GM23338 (cell line): ENCODE measurements at regions not wholly inside any gene's neighbourhood (a gene's known extent, or its start where the extent isn't known, plus 50 kb on each side); places are given as distances from the start of the nearest gene placed in this dataset.

ENCODE experiments used
- ATAC-seq: fragments of 200-7000 bp; cut with Tn5 transposase; 3 replicates; pipeline ENCODE4 v1.9.1; 2020
- DNase-seq: peaks from one replicate; pipeline ENCODE4 v3.0.0-alpha.2; 2015; ENCODE audit warnings: low spot score
- H2AFZ ChIP-seq: fragments of 200-600 bp; sonication (generic); 2 replicates; pipeline ENCODE4 v1.8.0; 2016; ENCODE audit warnings: antibody characterized with exemption, mild to moderate bottlenecking, moderate library complexity
- H3F3A ChIP-seq: fragments of 200-600 bp; sonication (generic); replicated peaks from 2 replicates; pipeline ENCODE4 v1.8.0; 2017; ENCODE audit warnings: antibody characterized with exemption, mixed run types, low read depth
- H3K27ac ChIP-seq: fragments of 200-600 bp; sonication (generic); 2 replicates; pipeline ENCODE4 v1.6.1; 2016; ENCODE audit warnings: low read depth
- H3K27me3 ChIP-seq: fragments of 200-600 bp; sonication (generic); 2 replicates; pipeline ENCODE4 v1.8.0; 2016; ENCODE audit warnings: mild to moderate bottlenecking, mixed run types, moderate library complexity; ENCODE audit not compliant: insufficient read depth
- H3K36me3 ChIP-seq: fragments of 200-600 bp; sonication (generic); 2 replicates; pipeline ENCODE4 v1.8.0; 2016; ENCODE audit warnings: mild to moderate bottlenecking; ENCODE audit not compliant: insufficient read depth
- H3K4me1 ChIP-seq: fragments of 200-600 bp; sonication (generic); 2 replicates; pipeline ENCODE4 v1.8.0; 2016; ENCODE audit warnings: mild to moderate bottlenecking, moderate library complexity; ENCODE audit not compliant: insufficient read depth
- H3K4me2 ChIP-seq: fragments of 200-600 bp; sonication (generic); 2 replicates; pipeline ENCODE4 v1.7.1; 2017; ENCODE audit warnings: mixed run types
- H3K4me3 ChIP-seq: fragments of 200-600 bp; sonication (generic); 2 replicates; pipeline ENCODE4 v1.6.1; 2016; ENCODE audit warnings: mixed run types
- H3K79me2 ChIP-seq: fragments of 200-600 bp; sonication (generic); replicated peaks from 2 replicates; pipeline ENCODE4 v1.8.0; 2017; ENCODE audit warnings: mild to moderate bottlenecking; ENCODE audit not compliant: insufficient read depth
- H3K9me2 ChIP-seq: fragments of 200-600 bp; sonication (generic); 2 replicates; pipeline ENCODE4 v1.8.0; 2017; ENCODE audit not compliant: insufficient read depth
- H4K20me1 ChIP-seq: fragments of 200-600 bp; sonication (generic); replicated peaks from 2 replicates; pipeline ENCODE4 v1.8.0; 2017; ENCODE audit warnings: mild to moderate bottlenecking; ENCODE audit not compliant: insufficient read depth
- H3K27ac Mint-ChIP-seq: 2 replicates; pipeline ENCODE4 v1.8.0; 2020; ENCODE audit warnings: inconsistent platforms, mild to moderate bottlenecking, moderate library complexity, mixed read lengths
- H3K27me3 Mint-ChIP-seq: 3 replicates; pipeline ENCODE4 v1.8.0; 2022; ENCODE audit warnings: low read depth, mild to moderate bottlenecking, moderate library complexity, mixed read lengths, inconsistent platforms; ENCODE audit not compliant: insufficient read depth, poor library complexity
- H3K36me3 Mint-ChIP-seq: 3 replicates; pipeline ENCODE4 v1.8.0; 2021; ENCODE audit warnings: low read depth, mild to moderate bottlenecking, inconsistent platforms, moderate library complexity, mixed read lengths
- H3K4me1 Mint-ChIP-seq: 3 replicates; pipeline ENCODE4 v1.8.0; 2020; ENCODE audit warnings: mild to moderate bottlenecking, inconsistent platforms, mixed read lengths
- H3K4me3 Mint-ChIP-seq: 3 replicates; pipeline ENCODE4 v1.8.0; 2021; ENCODE audit warnings: moderate library complexity, mild to moderate bottlenecking, inconsistent platforms, mixed read lengths
- H3K9me3 Mint-ChIP-seq: 3 replicates; pipeline ENCODE4 v1.8.0; 2020; ENCODE audit warnings: moderate library complexity, mild to moderate bottlenecking, inconsistent platforms, mixed read lengths
- CREB1 ChIP-seq: fragments of 250-450 bp; sonication (Bioruptor Pico); IDR thresholded peaks from 2 replicates; pipeline ENCODE4 v1.5.0; 2020; ENCODE audit warnings: low read depth, mild to moderate bottlenecking, moderate library complexity
- EZH2 ChIP-seq: fragments of 200-600 bp; sonication (generic); IDR thresholded peaks from one replicate; pipeline ENCODE4 v1.8.0; 2017; ENCODE audit warnings: antibody characterized with exemption, mild to moderate bottlenecking, low read depth; ENCODE audit not compliant: unreplicated experiment
- EZH2phosphoT487 ChIP-seq: fragments of 200-600 bp; sonication (generic); IDR thresholded peaks from one replicate; pipeline ENCODE4 v1.8.1; 2018; ENCODE audit warnings: antibody characterized with exemption; ENCODE audit not compliant: unreplicated experiment
- POLR2AphosphoS5 ChIP-seq: IDR thresholded peaks from 2 replicates; pipeline ENCODE4 v1.6.1; 2016; ENCODE audit warnings: antibody characterized with exemption, low read depth
- ZNF114 ChIP-seq: fragments of 250-450 bp; sonication (Bioruptor Pico); IDR thresholded peaks from 2 replicates; pipeline ENCODE4 v1.5.0; 2020; ENCODE audit warnings: mild to moderate bottlenecking, moderate library complexity
- TF ChIP-seq, protein P1 (sequence below): fragments of 250-450 bp; sonication (Bioruptor Pico); IDR thresholded peaks from 2 replicates; pipeline ENCODE4 v1.5.0; 2020; ENCODE audit warnings: mild to moderate bottlenecking, moderate library complexity
- TF ChIP-seq, protein P2 (sequence below): IDR thresholded peaks from one replicate; pipeline ENCODE4 v1.6.1; 2018; ENCODE audit warnings: antibody characterized with exemption; ENCODE audit not compliant: unreplicated experiment

DNA sequence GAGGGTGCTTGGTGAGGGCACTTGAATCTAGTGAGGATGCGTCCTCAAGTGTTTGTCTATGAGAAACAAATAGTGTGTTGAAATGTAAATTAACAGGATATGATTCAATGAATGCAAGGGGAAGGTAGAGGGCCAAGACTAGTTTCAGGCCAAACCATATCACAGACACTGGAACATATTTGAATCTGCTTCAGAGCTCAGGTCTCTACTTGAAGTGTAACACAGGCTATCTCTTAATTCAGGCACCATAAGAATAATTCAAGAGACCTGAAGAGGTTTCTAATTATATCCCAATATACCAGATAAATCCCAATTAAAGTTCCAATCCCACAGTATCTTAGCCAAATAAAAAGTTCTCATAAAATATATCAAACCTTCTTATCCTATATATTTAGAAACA is 146.5 kb upstream of the INTU start (continued):
- TF ChIP-seq, protein P1, sequence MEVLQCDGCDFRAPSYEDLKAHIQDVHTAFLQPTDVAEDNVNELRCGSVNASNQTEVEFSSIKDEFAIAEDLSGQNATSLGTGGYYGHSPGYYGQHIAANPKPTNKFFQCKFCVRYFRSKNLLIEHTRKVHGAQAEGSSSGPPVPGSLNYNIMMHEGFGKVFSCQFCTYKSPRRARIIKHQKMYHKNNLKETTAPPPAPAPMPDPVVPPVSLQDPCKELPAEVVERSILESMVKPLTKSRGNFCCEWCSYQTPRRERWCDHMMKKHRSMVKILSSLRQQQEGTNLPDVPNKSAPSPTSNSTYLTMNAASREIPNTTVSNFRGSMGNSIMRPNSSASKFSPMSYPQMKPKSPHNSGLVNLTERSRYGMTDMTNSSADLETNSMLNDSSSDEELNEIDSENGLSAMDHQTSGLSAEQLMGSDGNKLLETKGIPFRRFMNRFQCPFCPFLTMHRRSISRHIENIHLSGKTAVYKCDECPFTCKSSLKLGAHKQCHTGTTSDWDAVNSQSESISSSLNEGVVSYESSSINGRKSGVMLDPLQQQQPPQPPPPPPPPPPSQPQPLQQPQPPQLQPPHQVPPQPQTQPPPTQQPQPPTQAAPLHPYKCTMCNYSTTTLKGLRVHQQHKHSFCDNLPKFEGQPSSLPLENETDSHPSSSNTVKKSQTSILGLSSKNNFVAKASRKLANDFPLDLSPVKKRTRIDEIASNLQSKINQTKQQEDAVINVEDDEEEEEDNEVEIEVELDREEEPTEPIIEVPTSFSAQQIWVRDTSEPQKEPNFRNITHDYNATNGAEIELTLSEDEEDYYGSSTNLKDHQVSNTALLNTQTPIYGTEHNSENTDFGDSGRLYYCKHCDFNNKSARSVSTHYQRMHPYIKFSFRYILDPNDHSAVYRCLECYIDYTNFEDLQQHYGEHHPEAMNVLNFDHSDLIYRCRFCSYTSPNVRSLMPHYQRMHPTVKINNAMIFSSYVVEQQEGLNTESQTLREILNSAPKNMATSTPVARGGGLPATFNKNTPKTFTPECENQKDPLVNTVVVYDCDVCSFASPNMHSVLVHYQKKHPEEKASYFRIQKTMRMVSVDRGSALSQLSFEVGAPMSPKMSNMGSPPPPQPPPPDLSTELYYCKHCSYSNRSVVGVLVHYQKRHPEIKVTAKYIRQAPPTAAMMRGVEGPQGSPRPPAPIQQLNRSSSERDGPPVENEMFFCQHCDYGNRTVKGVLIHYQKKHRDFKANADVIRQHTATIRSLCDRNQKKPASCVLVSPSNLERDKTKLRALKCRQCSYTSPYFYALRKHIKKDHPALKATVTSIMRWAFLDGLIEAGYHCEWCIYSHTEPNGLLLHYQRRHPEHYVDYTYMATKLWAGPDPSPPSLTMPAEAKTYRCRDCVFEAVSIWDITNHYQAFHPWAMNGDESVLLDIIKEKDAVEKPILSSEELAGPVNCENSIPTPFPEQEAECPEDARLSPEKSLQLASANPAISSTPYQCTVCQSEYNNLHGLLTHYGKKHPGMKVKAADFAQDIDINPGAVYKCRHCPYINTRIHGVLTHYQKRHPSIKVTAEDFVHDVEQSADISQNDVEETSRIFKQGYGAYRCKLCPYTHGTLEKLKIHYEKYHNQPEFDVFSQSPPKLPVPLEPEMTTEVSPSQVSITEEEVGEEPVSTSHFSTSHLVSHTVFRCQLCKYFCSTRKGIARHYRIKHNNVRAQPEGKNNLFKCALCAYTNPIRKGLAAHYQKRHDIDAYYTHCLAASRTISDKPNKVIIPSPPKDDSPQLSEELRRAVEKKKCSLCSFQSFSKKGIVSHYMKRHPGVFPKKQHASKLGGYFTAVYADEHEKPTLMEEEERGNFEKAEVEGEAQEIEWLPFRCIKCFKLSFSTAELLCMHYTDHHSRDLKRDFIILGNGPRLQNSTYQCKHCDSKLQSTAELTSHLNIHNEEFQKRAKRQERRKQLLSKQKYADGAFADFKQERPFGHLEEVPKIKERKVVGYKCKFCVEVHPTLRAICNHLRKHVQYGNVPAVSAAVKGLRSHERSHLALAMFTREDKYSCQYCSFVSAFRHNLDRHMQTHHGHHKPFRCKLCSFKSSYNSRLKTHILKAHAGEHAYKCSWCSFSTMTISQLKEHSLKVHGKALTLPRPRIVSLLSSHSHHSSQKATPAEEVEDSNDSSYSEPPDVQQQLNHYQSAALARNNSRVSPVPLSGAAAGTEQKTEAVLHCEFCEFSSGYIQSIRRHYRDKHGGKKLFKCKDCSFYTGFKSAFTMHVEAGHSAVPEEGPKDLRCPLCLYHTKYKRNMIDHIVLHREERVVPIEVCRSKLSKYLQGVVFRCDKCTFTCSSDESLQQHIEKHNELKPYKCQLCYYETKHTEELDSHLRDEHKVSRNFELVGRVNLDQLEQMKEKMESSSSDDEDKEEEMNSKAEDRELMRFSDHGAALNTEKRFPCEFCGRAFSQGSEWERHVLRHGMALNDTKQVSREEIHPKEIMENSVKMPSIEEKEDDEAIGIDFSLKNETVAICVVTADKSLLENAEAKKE (CRISPR knock-in tag): no peak
- TF ChIP-seq CREB1 (CRISPR knock-in tag) (no peak), EZH2 (no peak), EZH2phosphoT487 (no peak), POLR2AphosphoS5 (no peak)
- TF ChIP-seq, protein P2, sequence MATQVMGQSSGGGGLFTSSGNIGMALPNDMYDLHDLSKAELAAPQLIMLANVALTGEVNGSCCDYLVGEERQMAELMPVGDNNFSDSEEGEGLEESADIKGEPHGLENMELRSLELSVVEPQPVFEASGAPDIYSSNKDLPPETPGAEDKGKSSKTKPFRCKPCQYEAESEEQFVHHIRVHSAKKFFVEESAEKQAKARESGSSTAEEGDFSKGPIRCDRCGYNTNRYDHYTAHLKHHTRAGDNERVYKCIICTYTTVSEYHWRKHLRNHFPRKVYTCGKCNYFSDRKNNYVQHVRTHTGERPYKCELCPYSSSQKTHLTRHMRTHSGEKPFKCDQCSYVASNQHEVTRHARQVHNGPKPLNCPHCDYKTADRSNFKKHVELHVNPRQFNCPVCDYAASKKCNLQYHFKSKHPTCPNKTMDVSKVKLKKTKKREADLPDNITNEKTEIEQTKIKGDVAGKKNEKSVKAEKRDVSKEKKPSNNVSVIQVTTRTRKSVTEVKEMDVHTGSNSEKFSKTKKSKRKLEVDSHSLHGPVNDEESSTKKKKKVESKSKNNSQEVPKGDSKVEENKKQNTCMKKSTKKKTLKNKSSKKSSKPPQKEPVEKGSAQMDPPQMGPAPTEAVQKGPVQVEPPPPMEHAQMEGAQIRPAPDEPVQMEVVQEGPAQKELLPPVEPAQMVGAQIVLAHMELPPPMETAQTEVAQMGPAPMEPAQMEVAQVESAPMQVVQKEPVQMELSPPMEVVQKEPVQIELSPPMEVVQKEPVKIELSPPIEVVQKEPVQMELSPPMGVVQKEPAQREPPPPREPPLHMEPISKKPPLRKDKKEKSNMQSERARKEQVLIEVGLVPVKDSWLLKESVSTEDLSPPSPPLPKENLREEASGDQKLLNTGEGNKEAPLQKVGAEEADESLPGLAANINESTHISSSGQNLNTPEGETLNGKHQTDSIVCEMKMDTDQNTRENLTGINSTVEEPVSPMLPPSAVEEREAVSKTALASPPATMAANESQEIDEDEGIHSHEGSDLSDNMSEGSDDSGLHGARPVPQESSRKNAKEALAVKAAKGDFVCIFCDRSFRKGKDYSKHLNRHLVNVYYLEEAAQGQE: no peak

DNA sequence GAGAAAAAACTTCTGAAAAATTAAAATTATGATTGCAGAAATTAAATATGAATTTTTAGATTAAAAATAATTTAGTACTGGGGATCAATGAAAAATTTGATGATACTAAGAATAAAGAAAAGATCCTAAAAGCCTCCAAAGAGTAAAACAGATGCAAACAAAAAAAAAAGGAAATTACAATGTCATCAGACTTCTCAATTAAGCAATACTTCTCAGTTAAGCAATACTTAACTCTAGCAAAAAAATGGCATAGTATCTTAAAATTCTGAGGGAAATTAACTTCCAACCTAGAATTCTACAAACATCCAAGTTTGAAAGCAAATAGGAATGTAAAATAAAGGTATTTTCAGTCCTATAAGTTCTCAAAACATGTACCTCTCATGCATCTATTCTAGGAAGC is 141.2 kb upstream of the INTU start:
- H3K9me3 Mint-ChIP-seq: no peaks in the 10 kb centered on the region
- no peaks in the 10 kb centered on the region for H4K20me1 ChIP-seq
- H3K27me3 ChIP-seq: no peaks in the 10 kb centered on the region
- no peak overlapping the region for H3K27ac ChIP-seq
- DNase-seq (no peak), ATAC-seq (no peak)
- H3K36me3 Mint-ChIP-seq: no peaks in the 10 kb centered on the region
- H3K27ac Mint-ChIP-seq: no peak overlapping the region
- H3K27me3 Mint-ChIP-seq: peaks cover 2% of the 10 kb centered on the region
- no peak overlapping the region for H3K4me3 Mint-ChIP-seq
- no peaks in the 10 kb centered on the region; the same call in 1 of the 2 replicates for H3K9me2 ChIP-seq
- H2AFZ ChIP-seq: no peak overlapping the region
- H3K4me3 ChIP-seq: no peak overlapping the region
- peaks cover 18% of the 10 kb centered on the region; the same call in 2 of the 3 replicates for H3K4me1 Mint-ChIP-seq
- peaks cover 11% of the 10 kb centered on the region for H3K4me1 ChIP-seq
- H3K4me2 ChIP-seq: no peak overlapping the region
- no peaks in the 10 kb centered on the region for H3F3A ChIP-seq
- no peaks in the 10 kb centered on the region for H3K79me2 ChIP-seq
- H3K36me3 ChIP-seq: no peaks in the 10 kb centered on the region
- no peak for TF ChIP-seq ZNF114 (CRISPR knock-in tag)
- TF ChIP-seq, protein P1 (CRISPR knock-in tag): no peak
